Common myeloid progenitor, CD34-positive (primary cell): ENCODE measurements at regions not wholly inside any gene's neighbourhood (a gene's known extent, or its start where the extent isn't known, plus 50 kb on each side); places are given as distances from the start of the nearest gene placed in this dataset.

ENCODE experiments used
- CTCF ChIA-PET: fragments of 350-600 bp; sonication (Branson Sonifier 250); formaldehyde crosslinking; loops from one replicate; lab custom pipeline; 2021; ENCODE audit warnings: antibody characterized with exemption; lab: Charles Lee
- POLR2A ChIA-PET: fragments of 350-600 bp; sonication (Branson Sonifier 250); formaldehyde crosslinking; loops from one replicate; lab custom pipeline; 2021; ENCODE audit warnings: antibody characterized with exemption; lab: Charles Lee
- DNase-seq, 3 donors: peaks; one replicate each; pipeline versions ENCODE4 v3.0.0 to v3.0.0-alpha.2; 2013
- H3K27ac ChIP-seq, 2 experiments: 1 replicate in 1 of 2; 2 replicates in 1 of 2; pipeline ENCODE4 v1.7.0; 2013; ENCODE audit warnings: inconsistent platforms in 2 of 2, low read length in 2 of 2, mild to moderate bottlenecking in 2 of 2, low read depth in 1 of 2, moderate library complexity in 1 of 2; ENCODE audit not compliant: severe bottlenecking in 2 of 2, insufficient read depth in 1 of 2, poor library complexity in 1 of 2
- H3K27me3 ChIP-seq, 5 experiments: replicated peaks in 2 of 5; 1 replicate in 3 of 5; 2 replicates in 2 of 5; pipeline versions ENCODE4 v1.6.1 to v1.7.0; 2013; ENCODE audit warnings: low read length in 4 of 5, mild to moderate bottlenecking in 2 of 5, moderate library complexity in 2 of 5, inconsistent platforms in 1 of 5; ENCODE audit not compliant: insufficient read depth in 5 of 5, control insufficient read depth in 4 of 5
- H3K36me3 ChIP-seq, 4 experiments: 1 replicate in 2 of 4; 2 replicates in 2 of 4; pipeline versions ENCODE4 v1.6.1 to v1.7.0; 2013; ENCODE audit warnings: low read length in 3 of 4, control low read depth in 1 of 4, mild to moderate bottlenecking in 1 of 4; ENCODE audit not compliant: control insufficient read depth in 4 of 4, insufficient read depth in 4 of 4
- H3K4me1 ChIP-seq, 4 experiments: 1 replicate in 3 of 4; 2 replicates in 1 of 4; pipeline versions ENCODE4 v1.6.1 to v1.7.1; 2013; ENCODE audit warnings: low read length in 3 of 4, mild to moderate bottlenecking in 3 of 4, control low read depth in 1 of 4, inconsistent platforms in 1 of 4, moderate library complexity in 1 of 4; ENCODE audit not compliant: control insufficient read depth in 4 of 4, insufficient read depth in 4 of 4; ENCODE audit errors: control extremely low read depth in 1 of 4
- H3K4me3 ChIP-seq, 7 experiments: 1 replicate in 4 of 7; 2 replicates in 3 of 7; pipeline versions ENCODE4 v1.5.1 to v1.7.0; 2013; ENCODE audit warnings: mild to moderate bottlenecking in 7 of 7, low read length in 6 of 7, moderate library complexity in 6 of 7, inconsistent platforms in 2 of 7, low read depth in 2 of 7, control low read depth in 1 of 7; ENCODE audit not compliant: insufficient read depth in 4 of 7, control insufficient read depth in 1 of 7; ENCODE audit errors: extremely low read depth in 1 of 7
- H3K9me3 ChIP-seq, 5 experiments: 1 replicate in 4 of 5; 2 replicates in 1 of 5; pipeline versions ENCODE4 v1.6.1 to v1.7.1; 2013; ENCODE audit warnings: low read length in 4 of 5, mild to moderate bottlenecking in 2 of 5, inconsistent platforms in 1 of 5, low read depth in 1 of 5, moderate library complexity in 1 of 5; ENCODE audit not compliant: control insufficient read depth in 4 of 5, insufficient read depth in 2 of 5; ENCODE audit errors: control extremely low read depth in 1 of 5
- WGBS: methylation state at CpG from one replicate; pipeline ENCODE4 v1.1.5; 2013; ENCODE audit not compliant: insufficient coverage; 5-methylcytosine and 5-hydroxymethylcytosine counted together

- ChIA-PET CTCF (no interaction called here), POLR2A (no interaction called here)
- H3K4me1 ChIP-seq: no peaks in the 10 kb centered on the region
- H3K27me3 ChIP-seq: no peaks in the 10 kb centered on the region
- no peaks in the 10 kb centered on the region for H3K9me3 ChIP-seq
- H3K4me3 ChIP-seq: no peak overlapping the region
- no peak for DNase-seq
- WGBS: no CpG with 5 or more reads among the region's 1 CpG
- no peak overlapping the region for H3K27ac ChIP-seq
- H3K36me3 ChIP-seq: no peaks in the 10 kb centered on the region
These were observed 1536.7 kb downstream of the SI start for GRCh38 chr3:163541629-163542028.

DNA sequence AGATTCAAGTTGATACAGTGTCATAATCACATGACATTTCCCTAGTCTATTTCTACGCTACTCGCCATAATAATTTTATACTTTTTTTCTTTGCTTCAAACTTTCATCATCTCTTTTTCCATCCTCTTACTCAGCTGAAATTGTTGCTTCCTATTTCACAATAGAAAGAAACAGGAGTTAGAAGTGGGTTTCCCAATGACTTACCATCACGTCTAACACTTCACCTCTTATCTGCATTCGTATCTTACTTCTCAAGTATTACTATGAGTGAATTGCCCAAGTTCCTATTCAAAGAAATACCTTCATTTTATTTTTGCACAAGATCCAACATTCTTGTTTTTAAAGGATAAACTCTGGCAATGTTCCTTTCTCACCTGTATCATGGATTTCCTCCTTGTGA, 1539.9 kb downstream of the SI start:
- Histone ChIP-seq H3K27ac (no peak overlapping the region), H3K4me3 (no peak overlapping the region), H3K4me1 (no peaks in the 10 kb centered on the region), H3K36me3 (no peaks in the 10 kb centered on the region), H3K27me3 (no peaks in the 10 kb centered on the region), H3K9me3 (no peaks in the 10 kb centered on the region)
- 83% methylated on average over 4 of the region's 4 CpGs for WGBS
- no peak for DNase-seq
- POLR2A ChIA-PET: no interaction called here
- CTCF ChIA-PET: no interaction called here

GRCh38 chr3:163533381-163533780, 1544.9 kb downstream of the SI start:
- Histone ChIP-seq H3K9me3 (no peaks in the 10 kb centered on the region), H3K36me3 (no peaks in the 10 kb centered on the region), H3K27me3 (no peaks in the 10 kb centered on the region), H3K4me3 (no peak overlapping the region), H3K27ac (no peak overlapping the region), H3K4me1 (no peaks in the 10 kb centered on the region)
- ChIA-PET POLR2A (no interaction called here), CTCF (no interaction called here)
- DNase-seq: no peak
- no CpG with 5 or more reads among the region's 1 CpG for WGBS

DNA sequence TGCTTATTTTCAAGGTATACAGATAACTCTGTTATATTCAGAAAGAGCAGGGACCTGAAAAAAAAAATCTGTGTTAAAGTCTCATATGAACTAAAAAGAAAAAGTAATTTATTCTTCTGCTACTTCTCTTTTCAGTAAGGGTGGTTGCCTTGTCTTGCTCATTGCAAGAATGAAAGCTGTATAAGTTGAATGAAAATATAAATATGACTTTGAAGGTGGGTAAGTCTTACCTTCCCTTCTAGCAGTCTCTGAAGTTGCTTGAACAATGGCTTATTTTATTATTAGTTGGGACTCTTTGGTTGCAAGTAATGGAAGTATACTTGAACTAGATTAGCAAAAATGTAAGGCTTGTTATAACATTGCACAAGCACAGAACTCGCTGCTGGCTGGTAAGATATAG, 1554.9 kb downstream of the SI start:
- DNase-seq: no peak
- no peaks in the 10 kb centered on the region for H3K27me3 ChIP-seq
- H3K4me1 ChIP-seq: no peaks in the 10 kb centered on the region
- H3K4me3 ChIP-seq: no peak overlapping the region
- ChIA-PET POLR2A (no interaction called here), CTCF (no interaction called here)
- H3K27ac ChIP-seq: no peak overlapping the region
- no peaks in the 10 kb centered on the region for H3K9me3 ChIP-seq
- 100% methylated on average over 1 of the region's 1 CpG for WGBS
- no peaks in the 10 kb centered on the region for H3K36me3 ChIP-seq

DNA sequence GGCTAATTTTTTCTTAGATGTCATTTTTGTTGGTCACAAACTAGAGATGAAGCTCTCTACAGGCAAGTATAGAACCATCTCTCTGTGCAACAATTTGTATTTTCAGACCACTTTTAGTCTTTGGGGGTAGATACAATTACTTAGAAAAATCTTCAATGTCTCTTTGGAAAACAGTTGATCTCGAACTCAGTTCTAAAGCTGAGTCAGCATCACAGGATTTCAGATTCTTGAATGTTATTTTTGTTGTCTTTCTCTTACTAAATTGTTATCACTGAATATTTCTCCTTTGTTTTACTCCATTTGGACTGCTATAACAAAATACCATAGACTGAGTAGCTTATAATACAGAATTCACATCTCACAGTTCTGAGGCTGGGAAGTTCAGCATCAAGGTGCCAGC, 1557.0 kb downstream of the SI start:
- Histone ChIP-seq H3K27ac (no peak overlapping the region), H3K9me3 (no peaks in the 10 kb centered on the region), H3K4me3 (no peak overlapping the region), H3K36me3 (no peaks in the 10 kb centered on the region), H3K27me3 (no peaks in the 10 kb centered on the region), H3K4me1 (no peaks in the 10 kb centered on the region)
- DNase-seq: no peak
- WGBS: 100% methylated on average over 1 of the region's 1 CpG
- CTCF ChIA-PET: no interaction called here
- POLR2A ChIA-PET: no interaction called here

- H3K4me3 ChIP-seq: no peak overlapping the region
- H3K27ac ChIP-seq: no peak overlapping the region
- ChIA-PET CTCF (no interaction called here), POLR2A (no interaction called here)
- no peaks in the 10 kb centered on the region for H3K4me1 ChIP-seq
- WGBS: 100% methylated on average over 3 of the region's 3 CpGs
- H3K9me3 ChIP-seq: no peaks in the 10 kb centered on the region
- DNase-seq: no peak
- H3K36me3 ChIP-seq: no peaks in the 10 kb centered on the region
- no peaks in the 10 kb centered on the region for H3K27me3 ChIP-seq
These were observed 1560.2 kb downstream of the SI start for GRCh38 chr3:163518065-163518464.

DNA sequence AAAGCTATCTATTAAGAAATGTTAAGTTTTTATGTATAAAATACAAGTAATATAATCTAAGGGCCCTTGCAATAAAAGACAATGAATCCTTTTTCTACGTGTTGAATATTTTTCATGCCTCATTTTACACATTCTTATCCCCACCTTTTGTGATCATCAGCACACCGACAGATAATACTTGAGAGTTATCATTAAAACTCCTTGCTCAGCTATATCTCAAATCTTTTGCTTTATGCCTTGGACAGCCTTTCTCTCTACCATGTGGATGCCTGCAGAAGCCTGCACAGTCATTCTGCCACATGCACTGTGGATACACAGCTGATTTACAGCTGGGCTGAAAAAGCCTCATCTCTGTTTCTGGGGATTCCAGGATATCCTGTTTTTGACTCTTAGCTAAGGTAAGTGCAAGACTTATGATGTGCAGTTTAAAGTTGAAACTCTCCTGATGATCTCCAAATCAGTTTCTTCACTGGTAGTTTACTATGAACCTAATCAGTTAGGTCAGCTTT, 1565.1 kb downstream of the SI start:
- DNase-seq: no peak
- CTCF ChIA-PET: interaction anchor here (1.7 kb wide), 1 partner anchor 23 kb away, joined by 5 read pairs; no protein-coding TSS in a partner anchor
- H3K27ac ChIP-seq: no peak overlapping the region
- H3K36me3 ChIP-seq: no peaks in the 10 kb centered on the region
- POLR2A ChIA-PET: no interaction called here
- no peak overlapping the region for H3K4me3 ChIP-seq
- H3K9me3 ChIP-seq: no peaks in the 10 kb centered on the region
- no peaks in the 10 kb centered on the region for H3K4me1 ChIP-seq
- H3K27me3 ChIP-seq: no peaks in the 10 kb centered on the region
- WGBS: 47% methylated on average over 2 of the region's 2 CpGs
